22Rv1 (cell line): ENCODE measurements at regions not wholly inside any gene's neighbourhood (a gene's known extent, or its start where the extent isn't known, plus 50 kb on each side); places are given as distances from the start of the nearest gene placed in this dataset.

Source experiments
- CTCF ChIP-seq: fragments of 450-650 bp; IDR thresholded peaks from 2 replicates; pipeline ENCODE4 v1.5.1; 2017; ENCODE audit warnings: mild to moderate bottlenecking
- ZFX ChIP-seq: fragments of 450-650 bp; IDR thresholded peaks from 2 replicates; pipeline ENCODE4 v1.6.1; 2017; ENCODE audit warnings: antibody characterized with exemption, borderline replicate concordance

GRCh38 chr20:22027423-22027822, 322.0 kb downstream of the PAX1 start:
- TF ChIP-seq CTCF (no peak), ZFX (no peak)
